ENCODE measurements at regions not wholly inside any gene's neighbourhood (a gene's known extent, or its start where the extent isn't known, plus 50 kb on each side); places are given as distances from the start of the nearest gene placed in this dataset.
"Not testable (repeated sequence)": the region's sequence is repeated elsewhere in the genome, so short reads cannot be mapped to it uniquely, and the experiment has no call there.

DNA sequence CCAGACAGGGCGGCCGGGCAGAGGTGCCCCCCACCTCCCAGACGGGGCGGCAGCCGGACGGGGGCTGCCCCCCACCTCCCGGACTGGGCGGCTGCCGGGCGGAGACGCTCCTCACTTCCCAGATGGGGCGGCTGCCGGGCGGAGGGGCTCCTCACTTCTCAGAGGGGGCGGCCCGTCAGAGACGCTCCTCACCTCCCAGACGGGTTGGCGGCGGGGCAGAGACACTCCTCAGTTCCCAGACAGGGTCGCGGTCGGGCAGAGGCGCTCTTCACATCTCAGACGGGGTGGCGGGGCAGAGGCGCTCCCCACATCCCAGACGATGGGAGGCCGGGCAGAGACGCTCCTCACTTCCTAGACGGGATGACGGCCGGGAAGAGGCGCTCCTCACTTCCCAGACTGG, 68.5 kb upstream of the GPC4 start:
- H3K4me3 ChIP-seq, H3K27ac ChIP-seq, H3K36me3 ChIP-seq, H3K4me1 ChIP-seq, DNase-seq, H3K27me3 ChIP-seq, H3K9me3 ChIP-seq: not testable (repeated sequence)
- WGBS, 2 donors: 96 to 98% methylated on average over 34 of the region's 34 CpGs
- intact Hi-C loops (cut with DNase I): loop anchor here (5.0 kb wide), 1 partner anchor 66 kb away; the partner anchor contains the start of gene GPC4

DNA sequence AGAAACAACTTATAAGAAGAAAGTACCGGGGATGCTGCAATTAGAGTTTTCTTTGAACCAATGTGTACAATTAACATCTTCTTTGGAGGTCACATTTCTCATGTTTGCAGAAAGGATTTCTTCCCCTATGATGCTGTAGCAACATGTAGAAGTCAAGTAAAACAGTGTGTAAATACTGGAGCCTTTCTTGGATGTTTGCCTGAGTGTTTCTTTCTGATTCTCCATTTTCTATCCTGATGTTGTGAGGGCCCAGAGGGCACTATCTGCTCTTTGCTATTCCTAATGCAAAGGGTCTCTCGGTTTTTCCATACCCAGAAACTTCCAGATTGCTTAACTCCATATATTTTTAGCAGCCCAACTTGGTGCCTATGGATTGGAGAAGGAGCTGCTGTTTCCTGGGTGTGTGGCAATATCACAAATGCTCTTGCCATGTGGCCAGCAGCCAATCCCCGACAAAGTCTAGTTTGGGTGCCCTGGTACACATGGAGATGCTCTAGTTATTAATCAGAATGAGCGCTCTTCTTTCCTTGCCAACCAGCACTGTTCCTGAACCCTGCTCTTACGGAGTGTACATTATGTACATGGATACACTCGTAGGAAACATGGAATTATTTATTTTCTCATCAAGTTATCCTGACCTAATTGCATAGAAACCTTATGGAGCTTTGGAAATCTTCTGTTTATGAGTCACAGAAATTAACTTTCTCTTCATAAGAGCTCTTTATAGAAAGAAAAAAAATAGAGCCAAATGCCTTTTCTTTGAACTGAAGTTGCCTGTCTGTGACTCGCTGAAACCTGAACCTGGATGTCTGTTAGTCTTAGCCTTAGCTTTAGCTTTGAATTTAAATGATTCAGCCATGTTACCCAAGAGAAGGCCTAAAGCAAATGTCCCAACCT, 67.0 kb upstream of the GPC4 start:
- intact Hi-C loops (cut with DNase I): loop anchor here (5.0 kb wide), 1 partner anchor 65 kb away; the partner anchor contains the start of gene GPC4
- no peaks in the 10 kb centered on the region for H3K36me3 ChIP-seq
- peak overlapping the region; percentile 59 to 70 (median 62) for H3K27ac ChIP-seq
- DNase-seq: peak; percentile 88
- H3K4me3 ChIP-seq: no peak overlapping the region
- H3K4me1 ChIP-seq: peaks cover 0 to 20% (median 17%) of the 10 kb centered on the region in 4 donors
- TF ChIP-seq POLR2A (IDR thresholded peaks at IDR 0.05): no peak
- peak in 1 of 4 donors; percentile 43 for TF ChIP-seq EP300 (IDR thresholded peaks at IDR 0.05)
- TF ChIP-seq, protein P1, sequence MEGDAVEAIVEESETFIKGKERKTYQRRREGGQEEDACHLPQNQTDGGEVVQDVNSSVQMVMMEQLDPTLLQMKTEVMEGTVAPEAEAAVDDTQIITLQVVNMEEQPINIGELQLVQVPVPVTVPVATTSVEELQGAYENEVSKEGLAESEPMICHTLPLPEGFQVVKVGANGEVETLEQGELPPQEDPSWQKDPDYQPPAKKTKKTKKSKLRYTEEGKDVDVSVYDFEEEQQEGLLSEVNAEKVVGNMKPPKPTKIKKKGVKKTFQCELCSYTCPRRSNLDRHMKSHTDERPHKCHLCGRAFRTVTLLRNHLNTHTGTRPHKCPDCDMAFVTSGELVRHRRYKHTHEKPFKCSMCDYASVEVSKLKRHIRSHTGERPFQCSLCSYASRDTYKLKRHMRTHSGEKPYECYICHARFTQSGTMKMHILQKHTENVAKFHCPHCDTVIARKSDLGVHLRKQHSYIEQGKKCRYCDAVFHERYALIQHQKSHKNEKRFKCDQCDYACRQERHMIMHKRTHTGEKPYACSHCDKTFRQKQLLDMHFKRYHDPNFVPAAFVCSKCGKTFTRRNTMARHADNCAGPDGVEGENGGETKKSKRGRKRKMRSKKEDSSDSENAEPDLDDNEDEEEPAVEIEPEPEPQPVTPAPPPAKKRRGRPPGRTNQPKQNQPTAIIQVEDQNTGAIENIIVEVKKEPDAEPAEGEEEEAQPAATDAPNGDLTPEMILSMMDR (IDR thresholded peaks at IDR 0.05): no peak
- TF ChIP-seq POLR2AphosphoS5 (IDR thresholded peaks at IDR 0.05): peak in 2 of 4 donors; percentile 18 to 56
- WGBS, 2 donors: 74 to 77% methylated on average over 7 of the region's 7 CpGs
- H3K27me3 ChIP-seq: no peaks in the 10 kb centered on the region
- no peaks in the 10 kb centered on the region for H3K9me3 ChIP-seq

DNA sequence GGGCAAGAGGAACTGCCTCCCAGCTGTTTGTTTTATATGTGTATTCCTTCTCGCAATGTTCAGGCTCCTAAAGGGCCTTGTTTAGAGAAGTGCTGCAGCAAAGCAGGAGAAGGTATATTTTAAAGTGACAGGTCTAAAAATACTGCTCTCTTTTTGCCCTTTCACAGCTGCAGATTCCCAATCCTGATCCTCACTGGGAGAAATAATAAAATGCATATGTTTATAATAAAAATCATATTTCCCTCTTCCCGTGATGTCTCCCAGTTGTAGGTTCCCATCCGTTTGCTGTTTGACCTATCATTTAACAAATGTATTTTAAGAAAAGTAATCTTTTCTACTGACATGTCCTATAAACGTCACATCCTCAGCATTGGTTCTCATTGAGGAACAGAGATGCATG, 62.7 kb upstream of the GPC4 start:
- H3K4me3 ChIP-seq: no peak overlapping the region
- peaks cover 0 to 24% (median 22%) of the 10 kb centered on the region in 4 donors for H3K4me1 ChIP-seq
- H3K36me3 ChIP-seq: no peaks in the 10 kb centered on the region
- peak overlapping the region; percentile 62 to 69 (median 64) for H3K27ac ChIP-seq
- 72 to 74% methylated on average over 4 of the region's 4 CpGs for WGBS, 2 donors
- H3K27me3 ChIP-seq: no peaks in the 10 kb centered on the region
- no peak for DNase-seq
- TF ChIP-seq POLR2AphosphoS5 (IDR thresholded peaks at IDR 0.05) (peak in 3 of 4 donors; percentile 29 to 42 (median 29)), EP300 (IDR thresholded peaks at IDR 0.05) (peak in 1 of 4 donors; percentile 27)
- TF ChIP-seq, protein P1 (IDR thresholded peaks at IDR 0.05): no peak
- intact Hi-C loops (cut with DNase I): no loop called here
- H3K9me3 ChIP-seq: no peaks in the 10 kb centered on the region

DNA sequence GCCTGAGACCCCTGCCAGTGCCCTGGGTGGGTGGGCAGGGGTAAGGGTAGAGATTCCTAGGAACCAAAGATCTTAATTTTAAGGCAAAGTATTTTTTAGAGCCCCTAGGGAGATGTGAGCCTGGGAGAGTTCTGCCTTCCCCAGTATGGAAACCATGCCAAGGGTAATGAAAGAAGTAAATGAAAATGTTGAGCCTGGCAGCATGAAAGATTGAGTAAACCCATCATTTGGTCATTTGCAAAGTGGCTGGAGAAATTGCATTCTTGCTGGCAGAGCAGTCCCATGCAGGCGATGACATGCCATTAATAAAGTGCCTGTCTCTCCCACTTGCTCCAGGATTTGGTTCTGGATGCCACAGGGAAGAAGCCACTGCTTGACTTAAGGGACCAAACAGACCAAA, 60.7 kb upstream of the GPC4 start:
- WGBS, 2 donors: 76 to 92% methylated on average over 1 of the region's 1 CpG
- peak overlapping the region in 2 of 4 donors; percentile 64 to 65 for H3K27ac ChIP-seq
- no peak for DNase-seq

DNA sequence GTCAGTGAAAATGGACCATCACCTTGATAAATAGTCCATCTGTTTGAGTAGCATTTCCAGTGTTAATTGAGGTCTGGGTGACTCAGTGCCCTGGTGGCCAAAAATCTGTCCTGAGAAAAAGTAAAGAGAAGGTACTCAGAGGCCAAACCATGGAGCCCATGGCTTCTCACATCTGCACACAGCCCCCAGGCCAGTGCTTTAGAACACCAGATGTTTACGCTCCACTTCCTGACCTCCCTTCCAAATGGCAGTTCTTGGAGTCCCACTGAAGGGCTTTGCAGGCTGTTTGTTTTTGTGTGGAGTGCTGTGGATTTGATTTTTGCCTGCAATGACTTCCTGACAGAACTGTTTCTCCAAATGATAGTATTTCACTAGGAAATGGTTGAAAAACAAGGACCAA, 60.2 kb upstream of the GPC4 start:
- intact Hi-C loops (cut with DNase I): no loop called here
- no peaks in the 10 kb centered on the region for H3K9me3 ChIP-seq
- peaks cover 0 to 17% (median 13%) of the 10 kb centered on the region in 4 donors for H3K4me1 ChIP-seq
- peak in 1 of 4 donors; percentile 41 for TF ChIP-seq POLR2AphosphoS5 (IDR thresholded peaks at IDR 0.05)
- TF ChIP-seq, protein P1 (IDR thresholded peaks at IDR 0.05): no peak
- H3K4me3 ChIP-seq: no peak overlapping the region
- H3K27ac ChIP-seq: peak overlapping the region in 2 of 4 donors; percentile 24 to 64
- H3K27me3 ChIP-seq: no peaks in the 10 kb centered on the region
- WGBS, 2 donors: 75 to 88% methylated on average over 1 of the region's 1 CpG
- H3K36me3 ChIP-seq: no peaks in the 10 kb centered on the region
- peak; percentile 72 for DNase-seq

More for the DNA sequence above, 60.7 kb upstream of the GPC4 start:
- intact Hi-C loops (cut with DNase I): no loop called here
- TF ChIP-seq EP300 (IDR thresholded peaks at IDR 0.05): no peak
- no peak for TF ChIP-seq POLR2A (IDR thresholded peaks at IDR 0.05)
- TF ChIP-seq POLR2AphosphoS5 (IDR thresholded peaks at IDR 0.05): no peak
- TF ChIP-seq, protein P1 (IDR thresholded peaks at IDR 0.05): no peak
- peaks cover 0 to 17% (median 13%) of the 10 kb centered on the region in 4 donors for H3K4me1 ChIP-seq
- H3K4me3 ChIP-seq: no peak overlapping the region
- no peaks in the 10 kb centered on the region for H3K36me3 ChIP-seq
- no peaks in the 10 kb centered on the region for H3K27me3 ChIP-seq
- H3K9me3 ChIP-seq: no peaks in the 10 kb centered on the region
